Sigmoid colon (tissue), 3 donors: ENCODE measurements at regions not wholly inside any gene's neighbourhood (a gene's known extent, or its start where the extent isn't known, plus 50 kb on each side); places are given as distances from the start of the nearest gene placed in this dataset.

Experiments used
- CTCF ChIP-seq, 4 experiments: fragments of 450-650 bp in 3 of 4; fragments of 200-600 bp in 1 of 4; IDR thresholded peaks; one replicate each; pipeline ENCODE4 v1.5.1; 2016 to 2019; ENCODE audit warnings: antibody characterized with exemption in 4 of 4, mild to moderate bottlenecking in 3 of 4, moderate library complexity in 2 of 4
- POLR2A ChIP-seq, 2 donors: fragments of 450-650 bp; IDR thresholded peaks; one replicate each; pipeline ENCODE4 v1.6.1; 2016; ENCODE audit warnings: antibody characterized with exemption in 2 of 2, mild to moderate bottlenecking in 2 of 2, moderate library complexity in 2 of 2

DNA sequence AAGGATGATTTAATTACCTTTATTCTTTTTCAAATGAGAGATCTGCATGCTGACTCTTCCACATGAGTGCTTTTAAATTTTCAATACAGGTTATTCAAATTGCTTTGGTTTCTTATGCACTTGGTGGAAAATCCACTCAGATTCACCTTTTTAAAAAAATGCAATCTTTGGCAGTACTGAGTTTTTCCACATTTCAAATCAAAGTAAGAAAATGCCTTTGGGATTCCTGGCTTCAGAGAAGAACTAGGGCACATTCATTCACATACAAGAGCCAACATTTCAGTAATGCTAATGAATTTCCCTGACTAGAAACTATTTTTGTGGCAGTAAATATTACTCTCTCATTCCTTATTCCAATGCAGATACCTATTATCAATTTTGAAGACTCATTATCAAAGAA lies 342.2 kb downstream of the ETNK1 start:
- TF ChIP-seq CTCF (IDR thresholded peaks at IDR 0.05) (no peak), POLR2A (IDR thresholded peaks at IDR 0.05) (no peak)
